HuH-7.5 (cell line): ENCODE measurements at regions not wholly inside any gene's neighbourhood (a gene's known extent, or its start where the extent isn't known, plus 50 kb on each side); places are given as distances from the start of the nearest gene placed in this dataset.

ENCODE experiments used
- DNase-seq: peaks from one replicate; pipeline ENCODE4 v3.0.0; 2011; ENCODE audit warnings: low spot score

- no peak for DNase-seq
Measured at GRCh38 chr2:20560011-20560410, 90.9 kb downstream of the HS1BP3 start.

- no peak for DNase-seq
Measured at GRCh38 chr2:20560891-20561636, 89.8 kb downstream of the HS1BP3 start.

- no peak for DNase-seq
Measured at GRCh38 chr2:20561637-20562454, 89.1 kb downstream of the HS1BP3 start.

GRCh38 chr2:20562540-20563225 is 88.2 kb downstream of the HS1BP3 start:
- DNase-seq: no peak

- no peak for DNase-seq
Measured at GRCh38 chr2:20563251-20563650, 87.6 kb downstream of the HS1BP3 start.

GRCh38 chr2:20563833-20564232 is 87.1 kb downstream of the HS1BP3 start:
- DNase-seq: no peak

- no peak for DNase-seq
Measured at GRCh38 chr2:20565101-20565622, 85.7 kb downstream of the HS1BP3 start.

- DNase-seq: no peak
Measured at GRCh38 chr2:20565623-20566236, 85.2 kb downstream of the HS1BP3 start.

GRCh38 chr2:20566331-20566730 is 84.6 kb downstream of the HS1BP3 start:
- no peak for DNase-seq

- DNase-seq: no peak
Measured at GRCh38 chr2:20567159-20567925, 83.6 kb downstream of the HS1BP3 start.
